Suprapubic skin (tissue), 4 donors: ENCODE measurements at regions not wholly inside any gene's neighbourhood (a gene's known extent, or its start where the extent isn't known, plus 50 kb on each side); places are given as distances from the start of the nearest gene placed in this dataset.

ENCODE experiments used
- CTCF ChIP-seq, 2 donors: fragments of 200-600 bp in 1 of 2; fragments of 450-650 bp in 1 of 2; sonication (generic) in 1 of 2; IDR thresholded peaks; one replicate each; pipeline ENCODE4 v1.5.1; 2016 to 2019; ENCODE audit warnings: antibody characterized with exemption in 2 of 2, mild to moderate bottlenecking in 1 of 2, moderate library complexity in 1 of 2
- POLR2A ChIP-seq, 2 donors: fragments of 450-650 bp; IDR thresholded peaks; one replicate each; pipeline ENCODE4 v1.6.1; 2017; ENCODE audit warnings: antibody characterized with exemption in 2 of 2, mild to moderate bottlenecking in 2 of 2, moderate library complexity in 2 of 2
- POLR2AphosphoS5 ChIP-seq, 3 donors: sonication (generic); formaldehyde crosslinking; IDR thresholded peaks; one replicate each; pipeline ENCODE4 v1.6.1; 2017; ENCODE audit warnings: antibody characterized with exemption in 3 of 3

- TF ChIP-seq CTCF (IDR thresholded peaks at IDR 0.05) (no peak), POLR2A (IDR thresholded peaks at IDR 0.05) (no peak), POLR2AphosphoS5 (IDR thresholded peaks at IDR 0.05) (no peak)
Measured at GRCh38 chr1:171427852-171428471, 57.4 kb upstream of the PRRC2C start.
